Medulla oblongata (tissue), 1 donor: ENCODE measurements at regions not wholly inside any gene's neighbourhood (a gene's known extent, or its start where the extent isn't known, plus 50 kb on each side); places are given as distances from the start of the nearest gene placed in this dataset.
"Not testable (repeated sequence)": the region's sequence is repeated elsewhere in the genome, so short reads cannot be mapped to it uniquely, and the experiment has no call there.

Experiments used
- DNase-seq: peaks from one replicate; pipeline ENCODE4 v3.0.0-alpha.2; 2015; ENCODE audit errors: extremely low spot score

DNA sequence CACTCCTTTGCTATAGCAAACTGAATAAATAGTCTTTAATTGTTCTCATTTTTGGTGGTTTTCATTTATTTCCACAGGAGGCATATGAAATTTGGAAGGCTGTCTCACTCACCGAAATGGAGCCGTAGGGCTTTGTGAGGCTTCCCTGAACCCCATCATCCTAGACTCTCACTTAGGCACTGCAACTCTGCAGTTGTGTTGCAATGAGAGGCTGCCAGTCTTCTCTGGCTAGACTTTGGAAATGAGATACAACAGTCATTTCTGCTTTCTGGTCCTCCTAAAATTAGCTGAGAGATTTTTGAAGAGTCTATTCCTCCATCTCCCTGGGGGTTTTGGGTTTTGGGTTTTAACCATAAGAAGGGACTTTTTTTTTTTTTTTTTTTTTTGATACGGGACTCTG, 146.5 kb downstream of the SH3BGRL start:
- no peak for DNase-seq

DNA sequence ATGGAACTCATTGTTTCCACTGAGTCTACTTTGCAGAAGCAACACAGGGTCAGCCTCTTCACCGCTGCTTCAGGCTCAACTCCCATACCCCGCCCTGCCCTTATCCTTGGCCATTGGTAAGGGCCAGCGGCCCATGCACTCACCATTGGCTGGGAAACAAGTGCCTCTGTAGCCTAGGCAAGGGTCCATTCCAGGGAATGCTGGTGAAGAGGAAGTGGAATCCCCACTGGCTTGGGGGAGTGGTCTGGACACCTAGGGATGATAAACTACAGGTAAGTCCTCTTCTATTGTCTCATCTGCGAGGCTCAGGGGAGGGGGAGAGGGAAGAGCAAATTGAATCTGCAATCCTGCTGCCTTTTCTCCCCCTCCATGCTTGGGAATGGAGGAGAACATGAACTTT, 153.1 kb downstream of the SH3BGRL start:
- DNase-seq = no peak

DNA sequence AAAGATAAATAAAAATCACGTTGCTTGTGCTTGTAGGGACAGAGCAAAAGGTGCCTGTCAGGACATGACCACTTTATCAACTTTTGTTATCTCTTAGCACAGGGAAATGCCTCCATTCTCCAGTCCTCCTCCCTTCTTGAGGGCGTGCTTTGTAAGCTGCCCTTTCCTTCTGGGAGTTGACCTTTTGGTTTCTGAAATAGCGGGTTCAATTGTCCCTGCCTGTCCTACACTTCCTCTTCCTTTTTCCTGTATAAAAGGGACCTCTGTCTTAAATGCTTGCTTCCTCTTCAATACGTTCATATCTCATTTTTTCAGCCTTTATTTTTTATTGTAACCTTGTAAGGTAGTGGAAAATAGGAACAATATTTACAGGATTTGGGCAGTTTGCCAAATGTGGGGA, 153.5 kb downstream of the SH3BGRL start:
- DNase-seq = no peak

DNA sequence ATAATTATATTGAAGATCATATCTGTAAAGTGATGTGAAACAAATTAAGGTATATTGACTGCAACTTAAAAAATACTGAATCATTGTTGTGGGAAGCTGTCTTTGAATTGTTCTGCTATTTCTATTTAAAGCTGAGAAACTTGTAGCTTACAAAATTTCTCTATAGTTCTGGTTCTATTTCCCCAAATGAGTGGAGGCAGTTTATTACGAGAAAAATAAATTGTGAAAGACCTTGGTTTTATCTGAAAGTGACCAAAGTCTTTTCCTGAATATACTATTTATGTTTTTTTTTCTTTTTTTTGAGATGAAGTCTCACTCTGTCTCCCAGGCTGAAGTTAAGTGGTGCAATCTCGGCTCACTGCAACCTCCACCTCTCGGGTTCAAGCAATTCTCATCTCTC, 165.4 kb downstream of the SH3BGRL start:
- DNase-seq = no peak

DNA sequence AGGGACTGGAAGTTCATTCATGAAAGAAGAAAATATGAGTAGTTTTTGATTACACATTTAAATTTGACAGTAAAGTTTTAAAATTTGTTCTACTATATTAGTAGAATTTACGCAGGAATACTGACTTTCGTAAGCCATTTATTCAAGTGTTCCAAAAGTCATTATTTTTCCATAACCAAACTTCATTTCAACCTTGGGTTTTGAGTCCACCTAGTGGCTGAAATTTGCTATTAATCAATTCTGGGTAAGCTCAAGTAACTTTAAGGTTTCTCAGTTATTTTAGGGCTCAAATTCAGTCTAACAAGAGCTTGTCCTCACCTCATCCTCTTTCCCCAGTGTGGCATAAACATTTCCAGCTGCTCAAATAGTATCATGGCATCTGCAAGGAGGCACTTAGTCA, 175.4 kb downstream of the SH3BGRL start:
- peak; percentile 26 for DNase-seq

DNA sequence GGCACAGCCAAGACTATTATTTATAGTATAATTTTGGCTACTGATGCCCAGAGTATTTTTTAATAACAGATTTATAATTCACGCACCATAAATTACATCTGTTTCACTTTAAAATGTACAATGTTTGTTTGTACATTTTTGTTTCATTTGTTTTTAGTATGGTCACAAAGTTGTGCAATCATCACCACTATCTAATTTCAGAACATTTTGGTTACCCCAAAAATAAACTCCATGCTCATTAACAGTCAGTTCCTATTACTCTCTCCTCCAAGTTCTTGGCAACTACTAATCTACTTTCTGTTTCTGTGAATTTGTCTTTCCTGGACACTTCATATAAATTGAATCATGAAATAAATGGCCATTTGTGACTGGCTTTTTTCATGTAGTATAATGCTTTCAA, 176.7 kb downstream of the SH3BGRL start:
- DNase-seq = no peak

DNA sequence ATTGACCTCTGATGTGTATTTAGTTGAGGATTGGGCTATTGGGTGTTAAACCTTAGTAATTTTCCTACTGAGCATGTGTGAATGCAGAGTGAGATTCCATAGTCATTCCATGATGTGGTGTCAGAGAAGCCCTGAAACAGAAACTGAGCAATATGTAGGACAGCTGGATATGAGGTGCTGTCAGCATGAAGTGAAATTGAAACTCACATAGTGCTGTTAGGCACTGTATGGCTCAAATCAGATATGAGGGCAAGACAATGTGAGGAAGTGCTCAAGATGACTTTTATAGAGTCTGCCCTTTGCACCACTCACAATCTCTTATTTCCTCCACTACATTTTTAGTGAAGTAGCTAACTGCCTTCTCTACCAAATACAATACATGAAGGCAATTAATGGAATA, 188.3 kb downstream of the SH3BGRL start:
- DNase-seq = no peak

DNA sequence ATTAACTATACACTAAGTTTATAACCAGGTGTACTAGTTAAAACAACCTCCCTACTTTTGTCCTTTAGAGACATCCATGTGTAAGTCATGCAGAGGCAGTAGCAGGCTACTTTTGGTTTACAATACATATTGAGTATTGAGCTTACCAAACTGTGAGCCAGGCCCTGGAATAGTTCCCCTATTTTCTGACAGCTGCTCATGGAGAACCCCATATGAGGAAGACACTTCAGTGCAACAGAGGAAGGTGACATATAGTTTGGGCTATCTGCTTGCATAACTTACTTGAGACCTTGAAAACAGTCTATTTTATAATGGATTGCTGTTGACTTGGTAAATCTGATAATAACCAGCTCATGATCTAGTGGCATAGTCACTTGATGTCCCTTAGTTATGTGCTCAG, 190.5 kb downstream of the SH3BGRL start:
- no peak for DNase-seq

DNA sequence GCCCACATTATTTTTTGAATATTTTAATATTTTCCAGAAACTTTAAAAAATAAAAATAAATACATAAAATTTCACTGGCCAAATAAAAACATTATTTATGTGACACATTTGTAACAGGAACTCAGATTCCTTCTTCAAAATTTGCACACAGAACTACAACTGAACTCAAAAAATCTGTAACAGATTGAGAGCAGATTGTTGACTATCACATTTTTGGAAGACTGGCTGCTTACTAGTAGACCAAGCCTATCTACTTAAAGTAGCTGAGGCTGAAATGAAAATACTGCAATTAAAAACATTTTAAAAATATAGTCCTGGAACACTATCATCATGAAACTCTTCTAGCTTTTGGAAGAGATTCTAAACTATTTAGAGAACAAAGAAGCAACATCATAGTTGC, 203.9 kb downstream of the SH3BGRL start:
- DNase-seq = no peak

DNA sequence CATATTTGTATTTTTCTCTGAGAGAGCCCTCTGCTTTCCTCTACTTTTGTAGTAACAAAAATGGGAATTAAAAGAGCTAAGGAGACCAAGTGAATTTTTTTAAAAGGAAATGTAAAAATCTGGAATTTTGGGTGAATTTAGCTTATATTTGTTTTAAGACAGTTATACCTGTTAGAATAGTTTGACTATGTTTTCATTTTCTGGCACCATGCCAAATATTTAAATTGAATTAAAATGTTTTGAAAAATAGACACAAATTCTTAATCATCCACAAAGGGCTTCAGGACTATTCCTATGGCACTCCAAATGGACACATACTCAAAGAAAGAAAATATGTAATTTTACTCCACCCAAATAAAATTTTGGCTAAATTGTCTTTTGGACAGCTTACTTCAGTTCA, 209.6 kb downstream of the SH3BGRL start:
- no peak for DNase-seq

DNA sequence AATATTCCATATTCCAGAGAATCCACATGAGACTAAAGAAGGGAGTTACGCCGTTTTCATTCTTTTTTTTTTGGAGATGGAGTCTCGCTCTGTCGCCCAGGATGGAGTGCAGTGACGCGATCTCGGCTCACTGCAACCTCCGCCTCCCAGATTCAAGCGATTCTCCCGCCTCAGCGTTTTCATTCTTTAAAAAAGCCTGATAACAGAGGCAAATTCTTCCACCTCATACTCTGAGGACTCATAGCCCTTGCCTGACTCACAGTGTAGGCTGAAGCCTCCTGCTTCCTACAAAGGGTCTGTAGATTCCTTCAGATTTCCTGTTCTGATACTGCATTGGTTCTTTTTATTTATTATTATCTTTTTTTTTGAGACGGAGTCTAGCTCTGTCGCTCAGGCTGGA, 210.5 kb downstream of the SH3BGRL start:
- DNase-seq = no peak

DNA sequence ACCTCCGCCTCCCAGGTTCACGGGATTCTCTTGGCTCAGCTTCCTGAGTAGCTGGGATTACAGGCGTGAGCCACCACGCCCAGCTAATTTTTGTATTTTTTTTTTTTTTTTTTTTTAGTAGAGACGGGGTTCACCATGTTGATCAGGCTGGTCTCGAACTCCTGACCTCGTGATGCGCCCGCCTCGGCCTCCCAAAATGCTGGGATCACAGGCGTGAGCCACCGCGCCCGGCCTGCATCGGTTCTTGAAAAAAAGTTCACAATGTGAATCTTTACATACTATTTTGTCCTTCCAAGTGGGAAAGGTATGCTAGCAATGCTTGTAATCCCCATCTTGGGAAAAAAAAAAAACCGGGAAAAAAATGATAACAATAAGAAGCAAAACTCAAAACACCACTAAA, 211.0 kb downstream of the SH3BGRL start:
- not testable (repeated sequence) for DNase-seq

DNA sequence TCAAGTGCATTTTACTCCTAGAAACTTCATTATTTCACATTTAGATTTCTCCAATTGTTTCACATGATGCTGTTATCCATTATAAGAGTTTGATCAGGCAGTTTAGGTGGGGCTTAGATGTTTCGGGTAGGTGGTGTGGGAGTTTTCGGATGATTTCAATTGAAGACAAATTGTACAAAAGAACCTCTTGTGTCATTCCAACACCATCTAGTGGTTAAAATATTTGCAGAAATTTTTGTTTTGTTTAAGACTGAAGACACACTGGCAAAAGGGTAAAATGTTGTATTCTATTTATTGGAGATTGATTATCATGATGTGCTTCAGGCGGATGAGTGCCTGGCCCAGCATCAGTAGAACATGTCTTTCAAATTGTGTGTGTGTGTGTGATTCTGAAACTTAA, 212.7 kb downstream of the SH3BGRL start:
- peak; percentile 2 for DNase-seq
